Brain microvascular endothelial cell (primary cell): ENCODE measurements at regions not wholly inside any gene's neighbourhood (a gene's known extent, or its start where the extent isn't known, plus 50 kb on each side); places are given as distances from the start of the nearest gene placed in this dataset.

Source experiments
- DNase-seq: peaks from one replicate; pipeline ENCODE4 v3.0.0-alpha.2; 2020
- H3K27ac ChIP-seq: fragments of 250-450 bp; sonication (Bioruptor Pico); 2 replicates; pipeline ENCODE4 v1.5.1; 2020; ENCODE audit warnings: mild to moderate bottlenecking, moderate library complexity
- H3K27me3 ChIP-seq: fragments of 250-450 bp; sonication (Bioruptor Pico); replicated peaks from 2 replicates; pipeline ENCODE4 v1.5.1; 2020; ENCODE audit warnings: mild to moderate bottlenecking
- H3K36me3 ChIP-seq: fragments of 250-450 bp; sonication (Bioruptor Pico); replicated peaks from 2 replicates; pipeline ENCODE4 v1.5.1; 2020; ENCODE audit warnings: mild to moderate bottlenecking
- H3K4me3 ChIP-seq: 2 replicates; pipeline ENCODE4 v1.5.1; 2011; ENCODE audit warnings: low read depth, mild to moderate bottlenecking, control low read depth, low read length, moderate library complexity
- CTCF ChIP-seq: IDR thresholded peaks from 2 replicates; pipeline ENCODE4 v1.5.1; 2011; ENCODE audit warnings: low read depth, mild to moderate bottlenecking, moderate library complexity, low read length, control low read depth, inconsistent platforms; ENCODE audit errors: missing control alignments
- in situ Hi-C: cut with HindIII; loops from 2 replicates; pipeline ENCODE4 v1.10.0; 2017; ENCODE audit warnings: low sequenced_read_pairs, low pct_ligation_motif_present

DNA sequence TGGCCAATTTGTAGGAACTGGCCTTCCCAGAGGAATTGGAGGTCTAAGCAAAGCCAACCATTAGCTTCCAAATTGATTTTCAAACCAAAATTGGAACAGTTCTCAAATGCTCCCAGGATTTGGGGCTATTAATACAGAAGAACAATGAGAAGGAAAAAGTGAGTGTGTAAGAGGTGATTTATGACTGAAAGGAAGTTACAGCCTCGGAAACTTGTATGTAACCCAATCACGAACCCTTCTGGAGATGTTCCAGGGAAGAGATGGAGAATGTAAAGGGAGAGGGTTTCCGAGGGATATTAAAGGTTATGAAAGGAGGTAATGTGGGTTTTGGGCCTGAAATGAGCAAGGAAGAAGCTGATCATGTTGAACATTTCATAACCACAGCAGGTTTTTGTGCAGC, 93.2 kb upstream of the CXCL14 start:
- no peak for DNase-seq
- H3K27ac ChIP-seq: no peak overlapping the region
- no peak overlapping the region for H3K4me3 ChIP-seq
- in situ Hi-C loops: no loop called here
- H3K27me3 ChIP-seq: no peaks in the 10 kb centered on the region
- no peaks in the 10 kb centered on the region for H3K36me3 ChIP-seq
- TF ChIP-seq CTCF: no peak

GRCh38 chr5:135671052-135671705, 92.4 kb upstream of the CXCL14 start:
- Histone ChIP-seq H3K27me3 (no peaks in the 10 kb centered on the region), H3K36me3 (no peaks in the 10 kb centered on the region), H3K27ac (no peak overlapping the region), H3K4me3 (no peak overlapping the region)
- no peak for DNase-seq
- TF ChIP-seq CTCF: no peak
- in situ Hi-C loops: no loop called here

DNA sequence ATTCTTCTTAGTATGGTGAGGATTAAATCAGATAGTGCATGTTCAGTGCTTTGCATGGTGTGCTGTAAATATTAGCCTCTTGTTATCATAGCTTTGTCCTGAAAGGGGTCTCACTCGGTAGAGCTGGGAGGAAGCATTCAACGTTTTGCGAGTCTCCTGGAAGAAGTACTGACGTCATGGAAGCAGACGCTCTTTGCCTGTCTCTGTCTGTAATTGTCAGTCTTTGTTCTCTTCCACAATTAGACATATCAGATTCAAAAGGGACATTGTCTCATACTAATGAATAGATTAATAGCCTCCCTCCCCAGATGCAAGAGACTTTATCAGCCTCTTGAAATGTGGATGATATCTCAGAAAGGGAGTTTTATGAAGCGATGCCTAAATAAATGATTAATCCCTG, 91.8 kb upstream of the CXCL14 start:
- Histone ChIP-seq H3K27ac (no peak overlapping the region), H3K4me3 (no peak overlapping the region), H3K27me3 (no peaks in the 10 kb centered on the region), H3K36me3 (no peaks in the 10 kb centered on the region)
- in situ Hi-C loops: no loop called here
- no peak for TF ChIP-seq CTCF
- no peak for DNase-seq

DNA sequence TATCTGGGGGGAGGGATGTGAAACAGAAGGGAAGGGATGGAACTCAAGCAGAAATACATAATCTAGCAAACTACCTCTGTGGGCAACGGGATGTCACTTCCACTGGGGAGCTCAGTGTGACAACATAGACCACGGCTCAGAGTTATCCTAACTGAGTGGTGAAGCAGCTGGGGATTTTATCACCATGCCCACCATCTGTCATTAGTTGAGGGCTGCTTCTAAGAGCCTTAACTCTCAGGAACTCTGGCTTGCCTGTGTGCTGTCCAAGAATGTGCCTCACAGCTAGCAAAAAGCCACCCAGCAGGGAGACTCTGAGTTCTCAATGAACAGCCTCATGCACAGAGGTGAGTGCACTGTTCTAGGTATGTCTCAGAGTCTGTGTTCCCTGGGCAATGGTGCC, 90.6 kb upstream of the CXCL14 start:
- no peak for DNase-seq
- no peaks in the 10 kb centered on the region for H3K36me3 ChIP-seq
- TF ChIP-seq CTCF: no peak
- H3K27ac ChIP-seq: no peak overlapping the region
- H3K4me3 ChIP-seq: no peak overlapping the region
- H3K27me3 ChIP-seq: no peaks in the 10 kb centered on the region
- in situ Hi-C loops: no loop called here

GRCh38 chr5:135667673-135668072, 88.9 kb upstream of the CXCL14 start:
- TF ChIP-seq CTCF: no peak
- Histone ChIP-seq H3K4me3 (no peak overlapping the region), H3K36me3 (no peaks in the 10 kb centered on the region), H3K27me3 (no peaks in the 10 kb centered on the region), H3K27ac (no peak overlapping the region)
- no peak for DNase-seq
- in situ Hi-C loops: no loop called here

DNA sequence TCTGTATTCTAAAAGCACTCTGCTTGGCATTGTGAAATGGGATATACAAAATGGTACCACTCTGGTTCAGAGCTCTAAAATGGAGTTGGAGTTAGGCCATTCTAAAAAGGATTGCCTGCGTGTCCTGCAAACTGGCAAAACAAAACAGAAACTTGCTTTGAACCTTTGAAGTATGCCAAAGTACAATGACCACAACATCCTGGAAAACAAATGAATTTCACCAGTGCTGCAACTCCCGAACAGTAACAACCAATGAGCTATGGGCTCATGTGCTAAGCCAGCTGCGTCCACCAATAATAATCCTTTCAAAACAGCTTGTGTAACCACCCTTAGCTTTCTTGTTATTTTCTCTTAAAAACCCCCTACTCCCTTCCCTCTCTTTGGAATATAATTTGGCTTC, 88.4 kb upstream of the CXCL14 start:
- TF ChIP-seq CTCF: no peak
- Histone ChIP-seq H3K27ac (no peak overlapping the region), H3K27me3 (no peaks in the 10 kb centered on the region), H3K36me3 (no peaks in the 10 kb centered on the region), H3K4me3 (no peak overlapping the region)
- no peak for DNase-seq
- in situ Hi-C loops: no loop called here
